K562 (cell line): ENCODE measurements at regions not wholly inside any gene's neighbourhood (a gene's known extent, or its start where the extent isn't known, plus 50 kb on each side); places are given as distances from the start of the nearest gene placed in this dataset.

Experiments
- BRD4 ChIP-seq: fragments of 200-600 bp; sonication (generic); IDR thresholded peaks from 2 replicates; pipeline ENCODE4 v1.6.1; 2017; ENCODE audit warnings: inconsistent platforms
- GTF2A2 ChIP-seq: IDR thresholded peaks from 2 replicates; pipeline ENCODE4 v1.6.1; 2016; ENCODE audit warnings: mild to moderate bottlenecking, missing genetic modification characterization, missing compliant biosample characterization
- HDAC3 ChIP-seq: fragments of 450-650 bp; IDR thresholded peaks from 2 replicates; pipeline ENCODE4 v1.6.1; 2018; ENCODE audit warnings: borderline replicate concordance, mild to moderate bottlenecking, moderate library complexity; ENCODE audit not compliant: partially characterized antibody
- ZNF717 ChIP-seq: fragments of 250-450 bp; sonication (Bioruptor Pico); IDR thresholded peaks from 2 replicates; pipeline ENCODE4 v1.5.0; 2021
- TF ChIP-seq, protein P1 (sequence below): fragments of 200-600 bp; sonication (generic); IDR thresholded peaks from one replicate; pipeline ENCODE4 v1.6.1; 2012; ENCODE audit warnings: mild to moderate bottlenecking, low read depth, low read length, inconsistent platforms
- TF ChIP-seq, protein P2 (sequence below): fragments of 250-450 bp; sonication (Bioruptor Pico); IDR thresholded peaks from 2 replicates; pipeline ENCODE4 v1.4.0; 2020; ENCODE audit warnings: mild to moderate bottlenecking, moderate library complexity
- TF ChIP-seq, protein P3 (sequence below): fragments of 450-650 bp; formaldehyde crosslinking; IDR thresholded peaks from 2 replicates; pipeline ENCODE4 v1.4.0; 2020; ENCODE audit warnings: mild to moderate bottlenecking, moderate library complexity

DNA sequence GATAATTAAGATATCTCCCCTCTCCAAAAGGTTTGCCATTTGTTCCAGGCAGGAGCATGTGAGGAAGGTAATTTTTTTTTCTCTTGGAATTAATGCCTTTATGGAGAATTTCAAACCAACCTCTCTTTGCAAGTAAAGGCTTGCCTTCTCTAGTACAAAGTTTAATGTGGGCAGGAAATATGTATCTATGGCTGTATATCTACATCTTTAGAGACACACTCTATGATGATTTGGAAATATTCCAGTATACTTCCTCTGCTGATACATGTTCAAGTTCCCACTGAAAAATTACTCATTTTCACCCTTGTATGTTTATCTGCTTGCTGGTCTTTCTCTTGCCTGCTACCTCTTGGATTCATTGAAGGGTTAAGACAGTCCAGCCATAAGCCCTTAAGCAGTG, 83.5 kb upstream of the SEMA6A start (continued):
- TF ChIP-seq, protein P1, sequence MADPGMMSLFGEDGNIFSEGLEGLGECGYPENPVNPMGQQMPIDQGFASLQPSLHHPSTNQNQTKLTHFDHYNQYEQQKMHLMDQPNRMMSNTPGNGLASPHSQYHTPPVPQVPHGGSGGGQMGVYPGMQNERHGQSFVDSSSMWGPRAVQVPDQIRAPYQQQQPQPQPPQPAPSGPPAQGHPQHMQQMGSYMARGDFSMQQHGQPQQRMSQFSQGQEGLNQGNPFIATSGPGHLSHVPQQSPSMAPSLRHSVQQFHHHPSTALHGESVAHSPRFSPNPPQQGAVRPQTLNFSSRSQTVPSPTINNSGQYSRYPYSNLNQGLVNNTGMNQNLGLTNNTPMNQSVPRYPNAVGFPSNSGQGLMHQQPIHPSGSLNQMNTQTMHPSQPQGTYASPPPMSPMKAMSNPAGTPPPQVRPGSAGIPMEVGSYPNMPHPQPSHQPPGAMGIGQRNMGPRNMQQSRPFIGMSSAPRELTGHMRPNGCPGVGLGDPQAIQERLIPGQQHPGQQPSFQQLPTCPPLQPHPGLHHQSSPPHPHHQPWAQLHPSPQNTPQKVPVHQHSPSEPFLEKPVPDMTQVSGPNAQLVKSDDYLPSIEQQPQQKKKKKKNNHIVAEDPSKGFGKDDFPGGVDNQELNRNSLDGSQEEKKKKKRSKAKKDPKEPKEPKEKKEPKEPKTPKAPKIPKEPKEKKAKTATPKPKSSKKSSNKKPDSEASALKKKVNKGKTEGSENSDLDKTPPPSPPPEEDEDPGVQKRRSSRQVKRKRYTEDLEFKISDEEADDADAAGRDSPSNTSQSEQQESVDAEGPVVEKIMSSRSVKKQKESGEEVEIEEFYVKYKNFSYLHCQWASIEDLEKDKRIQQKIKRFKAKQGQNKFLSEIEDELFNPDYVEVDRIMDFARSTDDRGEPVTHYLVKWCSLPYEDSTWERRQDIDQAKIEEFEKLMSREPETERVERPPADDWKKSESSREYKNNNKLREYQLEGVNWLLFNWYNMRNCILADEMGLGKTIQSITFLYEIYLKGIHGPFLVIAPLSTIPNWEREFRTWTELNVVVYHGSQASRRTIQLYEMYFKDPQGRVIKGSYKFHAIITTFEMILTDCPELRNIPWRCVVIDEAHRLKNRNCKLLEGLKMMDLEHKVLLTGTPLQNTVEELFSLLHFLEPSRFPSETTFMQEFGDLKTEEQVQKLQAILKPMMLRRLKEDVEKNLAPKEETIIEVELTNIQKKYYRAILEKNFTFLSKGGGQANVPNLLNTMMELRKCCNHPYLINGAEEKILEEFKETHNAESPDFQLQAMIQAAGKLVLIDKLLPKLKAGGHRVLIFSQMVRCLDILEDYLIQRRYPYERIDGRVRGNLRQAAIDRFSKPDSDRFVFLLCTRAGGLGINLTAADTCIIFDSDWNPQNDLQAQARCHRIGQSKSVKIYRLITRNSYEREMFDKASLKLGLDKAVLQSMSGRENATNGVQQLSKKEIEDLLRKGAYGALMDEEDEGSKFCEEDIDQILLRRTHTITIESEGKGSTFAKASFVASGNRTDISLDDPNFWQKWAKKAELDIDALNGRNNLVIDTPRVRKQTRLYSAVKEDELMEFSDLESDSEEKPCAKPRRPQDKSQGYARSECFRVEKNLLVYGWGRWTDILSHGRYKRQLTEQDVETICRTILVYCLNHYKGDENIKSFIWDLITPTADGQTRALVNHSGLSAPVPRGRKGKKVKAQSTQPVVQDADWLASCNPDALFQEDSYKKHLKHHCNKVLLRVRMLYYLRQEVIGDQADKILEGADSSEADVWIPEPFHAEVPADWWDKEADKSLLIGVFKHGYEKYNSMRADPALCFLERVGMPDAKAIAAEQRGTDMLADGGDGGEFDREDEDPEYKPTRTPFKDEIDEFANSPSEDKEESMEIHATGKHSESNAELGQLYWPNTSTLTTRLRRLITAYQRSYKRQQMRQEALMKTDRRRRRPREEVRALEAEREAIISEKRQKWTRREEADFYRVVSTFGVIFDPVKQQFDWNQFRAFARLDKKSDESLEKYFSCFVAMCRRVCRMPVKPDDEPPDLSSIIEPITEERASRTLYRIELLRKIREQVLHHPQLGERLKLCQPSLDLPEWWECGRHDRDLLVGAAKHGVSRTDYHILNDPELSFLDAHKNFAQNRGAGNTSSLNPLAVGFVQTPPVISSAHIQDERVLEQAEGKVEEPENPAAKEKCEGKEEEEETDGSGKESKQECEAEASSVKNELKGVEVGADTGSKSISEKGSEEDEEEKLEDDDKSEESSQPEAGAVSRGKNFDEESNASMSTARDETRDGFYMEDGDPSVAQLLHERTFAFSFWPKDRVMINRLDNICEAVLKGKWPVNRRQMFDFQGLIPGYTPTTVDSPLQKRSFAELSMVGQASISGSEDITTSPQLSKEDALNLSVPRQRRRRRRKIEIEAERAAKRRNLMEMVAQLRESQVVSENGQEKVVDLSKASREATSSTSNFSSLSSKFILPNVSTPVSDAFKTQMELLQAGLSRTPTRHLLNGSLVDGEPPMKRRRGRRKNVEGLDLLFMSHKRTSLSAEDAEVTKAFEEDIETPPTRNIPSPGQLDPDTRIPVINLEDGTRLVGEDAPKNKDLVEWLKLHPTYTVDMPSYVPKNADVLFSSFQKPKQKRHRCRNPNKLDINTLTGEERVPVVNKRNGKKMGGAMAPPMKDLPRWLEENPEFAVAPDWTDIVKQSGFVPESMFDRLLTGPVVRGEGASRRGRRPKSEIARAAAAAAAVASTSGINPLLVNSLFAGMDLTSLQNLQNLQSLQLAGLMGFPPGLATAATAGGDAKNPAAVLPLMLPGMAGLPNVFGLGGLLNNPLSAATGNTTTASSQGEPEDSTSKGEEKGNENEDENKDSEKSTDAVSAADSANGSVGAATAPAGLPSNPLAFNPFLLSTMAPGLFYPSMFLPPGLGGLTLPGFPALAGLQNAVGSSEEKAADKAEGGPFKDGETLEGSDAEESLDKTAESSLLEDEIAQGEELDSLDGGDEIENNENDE = no peak
- TF ChIP-seq, protein P2, sequence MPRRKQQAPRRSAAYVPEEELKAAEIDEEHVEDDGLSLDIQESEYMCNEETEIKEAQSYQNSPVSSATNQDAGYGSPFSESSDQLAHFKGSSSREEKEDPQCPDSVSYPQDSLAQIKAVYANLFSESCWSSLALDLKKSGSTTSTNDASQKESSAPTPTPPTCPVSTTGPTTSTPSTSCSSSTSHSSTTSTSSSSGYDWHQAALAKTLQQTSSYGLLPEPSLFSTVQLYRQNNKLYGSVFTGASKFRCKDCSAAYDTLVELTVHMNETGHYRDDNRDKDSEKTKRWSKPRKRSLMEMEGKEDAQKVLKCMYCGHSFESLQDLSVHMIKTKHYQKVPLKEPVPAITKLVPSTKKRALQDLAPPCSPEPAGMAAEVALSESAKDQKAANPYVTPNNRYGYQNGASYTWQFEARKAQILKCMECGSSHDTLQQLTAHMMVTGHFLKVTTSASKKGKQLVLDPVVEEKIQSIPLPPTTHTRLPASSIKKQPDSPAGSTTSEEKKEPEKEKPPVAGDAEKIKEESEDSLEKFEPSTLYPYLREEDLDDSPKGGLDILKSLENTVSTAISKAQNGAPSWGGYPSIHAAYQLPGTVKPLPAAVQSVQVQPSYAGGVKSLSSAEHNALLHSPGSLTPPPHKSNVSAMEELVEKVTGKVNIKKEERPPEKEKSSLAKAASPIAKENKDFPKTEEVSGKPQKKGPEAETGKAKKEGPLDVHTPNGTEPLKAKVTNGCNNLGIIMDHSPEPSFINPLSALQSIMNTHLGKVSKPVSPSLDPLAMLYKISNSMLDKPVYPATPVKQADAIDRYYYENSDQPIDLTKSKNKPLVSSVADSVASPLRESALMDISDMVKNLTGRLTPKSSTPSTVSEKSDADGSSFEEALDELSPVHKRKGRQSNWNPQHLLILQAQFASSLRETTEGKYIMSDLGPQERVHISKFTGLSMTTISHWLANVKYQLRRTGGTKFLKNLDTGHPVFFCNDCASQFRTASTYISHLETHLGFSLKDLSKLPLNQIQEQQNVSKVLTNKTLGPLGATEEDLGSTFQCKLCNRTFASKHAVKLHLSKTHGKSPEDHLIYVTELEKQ = no peak
- TF ChIP-seq GTF2A2 (tag) = no peak
- no peak for TF ChIP-seq BRD4
- no peak for TF ChIP-seq ZNF717 (CRISPR knock-in tag)
- TF ChIP-seq, protein P3, sequence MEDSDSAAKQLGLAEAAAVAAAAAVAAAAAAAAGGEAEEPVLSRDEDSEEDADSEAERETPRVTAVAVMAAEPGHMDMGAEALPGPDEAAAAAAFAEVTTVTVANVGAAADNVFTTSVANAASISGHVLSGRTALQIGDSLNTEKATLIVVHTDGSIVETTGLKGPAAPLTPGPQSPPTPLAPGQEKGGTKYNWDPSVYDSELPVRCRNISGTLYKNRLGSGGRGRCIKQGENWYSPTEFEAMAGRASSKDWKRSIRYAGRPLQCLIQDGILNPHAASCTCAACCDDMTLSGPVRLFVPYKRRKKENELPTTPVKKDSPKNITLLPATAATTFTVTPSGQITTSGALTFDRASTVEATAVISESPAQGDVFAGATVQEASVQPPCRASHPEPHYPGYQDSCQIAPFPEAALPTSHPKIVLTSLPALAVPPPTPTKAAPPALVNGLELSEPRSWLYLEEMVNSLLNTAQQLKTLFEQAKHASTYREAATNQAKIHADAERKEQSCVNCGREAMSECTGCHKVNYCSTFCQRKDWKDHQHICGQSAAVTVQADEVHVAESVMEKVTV = no peak
- no peak for TF ChIP-seq HDAC3
